ENCODE measurements at regions not wholly inside any gene's neighbourhood (a gene's known extent, or its start where the extent isn't known, plus 50 kb on each side); places are given as distances from the start of the nearest gene placed in this dataset.

DNA sequence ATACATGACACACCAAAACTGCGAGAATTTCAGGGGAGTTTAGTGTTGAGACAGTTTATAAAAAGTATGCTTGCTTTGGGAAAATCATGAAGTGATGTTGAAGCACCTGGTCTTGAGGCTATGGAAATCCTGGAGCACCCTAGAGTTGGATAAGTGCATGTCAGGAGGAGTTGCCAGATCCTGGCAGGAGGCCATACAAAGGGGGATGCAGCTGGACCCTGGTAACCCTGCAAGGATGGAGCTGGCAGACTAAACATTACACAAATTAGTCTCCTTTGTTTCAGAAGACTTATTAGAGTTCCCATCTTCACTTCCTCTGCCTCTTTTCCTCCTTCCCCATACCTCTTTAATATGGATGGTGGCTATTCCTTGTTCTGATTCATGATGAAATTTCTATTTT lies 907.0 kb downstream of the BCL11B start:
- Mint-ChIP-seq H3K9me3 (ENCODE audit: unreplicated experiment) (no peaks in the 10 kb centered on the region), H3K36me3 (ENCODE audit: insufficient read depth, unreplicated experiment) (no peaks in the 10 kb centered on the region), H3K27me3 (ENCODE audit: insufficient read depth, unreplicated experiment) (peaks cover 4% of the 10 kb centered on the region), H3K4me1 (ENCODE audit: low read depth, unreplicated experiment) (no peaks in the 10 kb centered on the region), H3K4me3 (ENCODE audit: unreplicated experiment) (no peak overlapping the region), H3K27ac (ENCODE audit: unreplicated experiment) (no peak overlapping the region)
- DNase-seq: no peak
- Histone ChIP-seq H3K4me3 (ENCODE audit: low read depth, low read length) (no peak overlapping the region), H3K27me3 (replicated peaks; ENCODE audit: control insufficient read depth, insufficient read depth, low read length) (no peaks in the 10 kb centered on the region), H3K9me3 (no peaks in the 10 kb centered on the region), H3K36me3 (ENCODE audit: control insufficient read depth, insufficient read depth, low read length) (no peaks in the 10 kb centered on the region), H3K4me1 (no peaks in the 10 kb centered on the region)
- ChIA-PET POLR2A (no interaction called here), CTCF (no interaction called here)
- no TSS peak for BruUV-seq (replicated peaks)
- intact Hi-C loops (cut with micrococcal nuclease; ENCODE audit: unreplicated experiment): no loop called here
- TF ChIP-seq, protein P1, sequence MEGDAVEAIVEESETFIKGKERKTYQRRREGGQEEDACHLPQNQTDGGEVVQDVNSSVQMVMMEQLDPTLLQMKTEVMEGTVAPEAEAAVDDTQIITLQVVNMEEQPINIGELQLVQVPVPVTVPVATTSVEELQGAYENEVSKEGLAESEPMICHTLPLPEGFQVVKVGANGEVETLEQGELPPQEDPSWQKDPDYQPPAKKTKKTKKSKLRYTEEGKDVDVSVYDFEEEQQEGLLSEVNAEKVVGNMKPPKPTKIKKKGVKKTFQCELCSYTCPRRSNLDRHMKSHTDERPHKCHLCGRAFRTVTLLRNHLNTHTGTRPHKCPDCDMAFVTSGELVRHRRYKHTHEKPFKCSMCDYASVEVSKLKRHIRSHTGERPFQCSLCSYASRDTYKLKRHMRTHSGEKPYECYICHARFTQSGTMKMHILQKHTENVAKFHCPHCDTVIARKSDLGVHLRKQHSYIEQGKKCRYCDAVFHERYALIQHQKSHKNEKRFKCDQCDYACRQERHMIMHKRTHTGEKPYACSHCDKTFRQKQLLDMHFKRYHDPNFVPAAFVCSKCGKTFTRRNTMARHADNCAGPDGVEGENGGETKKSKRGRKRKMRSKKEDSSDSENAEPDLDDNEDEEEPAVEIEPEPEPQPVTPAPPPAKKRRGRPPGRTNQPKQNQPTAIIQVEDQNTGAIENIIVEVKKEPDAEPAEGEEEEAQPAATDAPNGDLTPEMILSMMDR (IDR thresholded peaks at IDR 0.05; ENCODE audit: insufficient read depth in 1 of 2, low read depth in 1 of 2, low read length in 1 of 2, severe bottlenecking in 1 of 2, unreplicated experiment in 1 of 2): no peak

DNA sequence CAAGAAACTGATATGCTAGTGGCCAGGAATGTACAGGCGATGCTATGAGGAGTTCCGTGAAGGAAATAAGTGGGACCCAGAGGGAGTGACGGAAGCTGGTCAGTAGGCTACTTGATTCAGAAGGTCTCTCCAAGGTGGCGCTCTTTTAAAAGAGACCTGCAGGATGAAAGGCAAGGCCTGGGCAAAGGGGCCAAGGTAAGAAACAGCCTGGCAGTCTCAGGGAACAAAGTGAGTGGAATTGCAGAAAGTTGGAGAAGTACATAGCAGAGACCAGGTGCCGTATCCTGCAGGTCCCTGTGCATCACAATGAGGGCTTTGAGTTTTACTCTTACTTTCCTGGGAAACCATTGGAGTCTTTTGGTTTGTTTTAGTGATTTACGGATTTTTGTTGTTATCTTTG lies 905.6 kb downstream of the BCL11B start:
- TF ChIP-seq, protein P1 (IDR thresholded peaks at IDR 0.05; ENCODE audit: insufficient read depth in 1 of 2, low read depth in 1 of 2, low read length in 1 of 2, severe bottlenecking in 1 of 2, unreplicated experiment in 1 of 2): no peak
- Histone ChIP-seq H3K4me1 (no peaks in the 10 kb centered on the region), H3K36me3 (ENCODE audit: control insufficient read depth, insufficient read depth, low read length) (no peaks in the 10 kb centered on the region), H3K27me3 (replicated peaks; ENCODE audit: control insufficient read depth, insufficient read depth, low read length) (no peaks in the 10 kb centered on the region), H3K9me3 (no peaks in the 10 kb centered on the region), H3K4me3 (ENCODE audit: low read depth, low read length) (no peak overlapping the region)
- H3K4me3 Mint-ChIP-seq (ENCODE audit: unreplicated experiment): no peak overlapping the region
- no peaks in the 10 kb centered on the region for H3K9me3 Mint-ChIP-seq (ENCODE audit: unreplicated experiment)
- intact Hi-C loops (cut with micrococcal nuclease; ENCODE audit: unreplicated experiment): no loop called here
- no peaks in the 10 kb centered on the region for H3K27me3 Mint-ChIP-seq (ENCODE audit: insufficient read depth, unreplicated experiment)
- no peak for DNase-seq
- H3K36me3 Mint-ChIP-seq (ENCODE audit: insufficient read depth, unreplicated experiment): no peaks in the 10 kb centered on the region
- no peak overlapping the region for H3K27ac Mint-ChIP-seq (ENCODE audit: unreplicated experiment)
- ChIA-PET CTCF (no interaction called here), POLR2A (no interaction called here)
- BruUV-seq (replicated peaks): no TSS peak
- no peaks in the 10 kb centered on the region for H3K4me1 Mint-ChIP-seq (ENCODE audit: low read depth, unreplicated experiment)

DNA sequence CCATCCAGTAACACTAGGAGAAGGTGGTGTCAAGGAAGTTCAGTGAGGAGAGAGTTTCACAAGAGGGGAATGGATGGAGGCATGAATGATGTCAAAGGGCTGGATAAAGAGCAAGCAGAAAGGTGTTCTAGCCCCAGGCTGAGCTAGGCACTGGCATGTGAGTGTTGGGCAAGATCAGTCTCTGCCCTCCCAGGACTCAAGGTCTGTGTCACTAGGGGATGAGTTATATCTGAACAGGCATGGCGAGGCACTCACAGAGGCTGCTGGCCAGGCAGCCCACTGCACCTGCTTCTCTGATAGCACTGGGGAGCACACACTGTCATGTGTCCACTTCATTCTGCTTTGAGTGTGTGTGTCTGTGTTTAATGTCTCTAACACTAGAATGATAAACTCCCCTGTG lies 903.8 kb downstream of the BCL11B start:
- TF ChIP-seq, protein P1 (IDR thresholded peaks at IDR 0.05; ENCODE audit: insufficient read depth in 1 of 2, low read depth in 1 of 2, low read length in 1 of 2, severe bottlenecking in 1 of 2, unreplicated experiment in 1 of 2): no peak
- peaks cover under 1% of the 10 kb centered on the region for H3K27me3 Mint-ChIP-seq (ENCODE audit: insufficient read depth, unreplicated experiment)
- CTCF ChIA-PET: no interaction called here
- H3K4me3 Mint-ChIP-seq (ENCODE audit: unreplicated experiment): no peak overlapping the region
- H3K36me3 Mint-ChIP-seq (ENCODE audit: insufficient read depth, unreplicated experiment): no peaks in the 10 kb centered on the region
- POLR2A ChIA-PET: no interaction called here
- H3K9me3 ChIP-seq: no peaks in the 10 kb centered on the region
- H3K4me1 ChIP-seq: no peaks in the 10 kb centered on the region
- no TSS peak for BruUV-seq (replicated peaks)
- intact Hi-C loops (cut with micrococcal nuclease; ENCODE audit: unreplicated experiment): no loop called here
- no peaks in the 10 kb centered on the region for H3K4me1 Mint-ChIP-seq (ENCODE audit: low read depth, unreplicated experiment)
- no peaks in the 10 kb centered on the region for H3K36me3 ChIP-seq (ENCODE audit: control insufficient read depth, insufficient read depth, low read length)
- no peaks in the 10 kb centered on the region for H3K27me3 ChIP-seq (replicated peaks; ENCODE audit: control insufficient read depth, insufficient read depth, low read length)
- DNase-seq: no peak
- H3K4me3 ChIP-seq (ENCODE audit: low read depth, low read length): no peak overlapping the region
- H3K27ac Mint-ChIP-seq (ENCODE audit: unreplicated experiment): no peak overlapping the region
- no peaks in the 10 kb centered on the region for H3K9me3 Mint-ChIP-seq (ENCODE audit: unreplicated experiment)

Data from Caco-2 (cell line).